Panc1 (cell line): ENCODE measurements at regions not wholly inside any gene's neighbourhood (a gene's known extent, or its start where the extent isn't known, plus 50 kb on each side); places are given as distances from the start of the nearest gene placed in this dataset.

Source experiments
- ATAC-seq: fragments of 200-7000 bp; cut with Tn5 transposase; 2 replicates; pipeline ENCODE4 v1.9.1; 2020; ENCODE audit warnings: mild to moderate bottlenecking, moderate library complexity
- BruUV-seq: library from RNA; stranded (reverse); fragments of 400-500 nt; replicated peaks from 2 replicates; lab custom pipeline; 2021; lab: Mats Ljungman, UMichigan
- CTCF ChIA-PET: fragments of 300-600 bp; sonication (Branson Sonifier 250); formaldehyde crosslinking; loops from one replicate; lab custom pipeline; 2022; ENCODE audit warnings: antibody characterized with exemption; lab: Charles Lee
- POLR2A ChIA-PET: fragments of 300-600 bp; sonication (Branson Sonifier 250); formaldehyde crosslinking; loops from one replicate; lab custom pipeline; 2022; ENCODE audit warnings: antibody characterized with exemption; lab: Charles Lee
- DNase-seq: peaks from one replicate; pipeline ENCODE4 v3.0.0-alpha.2; 2010; ENCODE audit warnings: low read depth, low spot score
- H3K27ac ChIP-seq: 2 replicates; pipeline ENCODE4 v1.5.1; 2011; ENCODE audit warnings: mild to moderate bottlenecking, low read length, inconsistent platforms
- H3K27me3 ChIP-seq: fragments of 200-500 bp; sonication (Bioruptor generic); 2 replicates; pipeline ENCODE4 v1.6.0; 2014; ENCODE audit warnings: low read length, inconsistent platforms; ENCODE audit not compliant: control insufficient read depth, insufficient read depth
- H3K36me3 ChIP-seq: fragments of 200-500 bp; sonication (Bioruptor generic); 2 replicates; pipeline ENCODE4 v1.5.1; 2014; ENCODE audit warnings: inconsistent platforms, mild to moderate bottlenecking, low read length, moderate library complexity; ENCODE audit not compliant: control insufficient read depth, insufficient read depth
- H3K4me1 ChIP-seq: 2 replicates; pipeline ENCODE4 v1.5.1; 2011; ENCODE audit warnings: inconsistent platforms, mild to moderate bottlenecking, low read length, moderate library complexity; ENCODE audit not compliant: control insufficient read depth, insufficient read depth
- H3K4me3 ChIP-seq, 2 experiments: 2 replicates each; pipeline ENCODE4 v1.5.1; 2011 to 2012; ENCODE audit warnings: low read depth in 2 of 2, low read length in 2 of 2, mild to moderate bottlenecking in 2 of 2, inconsistent platforms in 1 of 2, moderate library complexity in 1 of 2
- H3K9me3 ChIP-seq: fragments of 200-500 bp; sonication (Bioruptor generic); 2 replicates; pipeline ENCODE4 v1.5.1; 2014; ENCODE audit warnings: low read depth, mild to moderate bottlenecking, inconsistent platforms, low read length, moderate library complexity; ENCODE audit not compliant: control insufficient read depth, insufficient read depth
- CTCF ChIP-seq: fragments of 450-650 bp; IDR thresholded peaks from 2 replicates; pipeline ENCODE4 v1.5.1; 2017; ENCODE audit warnings: mild to moderate bottlenecking
- POLR2AphosphoS5 ChIP-seq: IDR thresholded peaks from 2 replicates; pipeline ENCODE4 v1.6.1; 2012; ENCODE audit warnings: mild to moderate bottlenecking, low read depth, low read length, moderate library complexity
- REST ChIP-seq, 2 experiments: IDR thresholded peaks; 2 replicates each; pipeline ENCODE4 v1.6.1; 2011 to 2012; ENCODE audit warnings: low read depth in 2 of 2, control low read depth in 1 of 2, low read length in 1 of 2, mild to moderate bottlenecking in 1 of 2, moderate library complexity in 1 of 2; ENCODE audit not compliant: insufficient read depth in 1 of 2
- SIN3A ChIP-seq: IDR thresholded peaks from 2 replicates; pipeline ENCODE4 v1.6.1; 2012; ENCODE audit warnings: low read depth, mild to moderate bottlenecking, low read length, moderate library complexity, borderline replicate concordance; ENCODE audit not compliant: insufficient read depth
- TCF7L2 ChIP-seq: IDR thresholded peaks from 2 replicates; pipeline ENCODE4 v1.6.1; 2011; ENCODE audit warnings: mild to moderate bottlenecking, low read depth, low read length, inconsistent platforms
- in situ Hi-C: cut with HindIII; loops from 2 replicates; pipeline ENCODE4 v1.10.0; 2016; ENCODE audit warnings: low sequenced_read_pairs, low pct_unique_long_range_greater_than_20kb
- intact Hi-C: fragments of 100-400 bp; cut with micrococcal nuclease; formaldehyde crosslinking; loops from one replicate; pipeline ENCODE4 v1.10.0; 2022; ENCODE audit not compliant: unreplicated experiment

- POLR2A ChIA-PET, result no interaction called here
- CTCF ChIA-PET, result no interaction called here
- no peak for ATAC-seq
- Histone ChIP-seq H3K9me3 (no peaks in the 10 kb centered on the region), H3K27ac (no peak overlapping the region), H3K4me1 (no peaks in the 10 kb centered on the region), H3K27me3 (peaks cover 2% of the 10 kb centered on the region; the same call in 1 of the 2 replicates), H3K36me3 (no peaks in the 10 kb centered on the region), H3K4me3 (no peak overlapping the region)
- intact Hi-C loops (no loop called here), in situ Hi-C loops (no loop called here)
- TF ChIP-seq TCF7L2, result no peak
- TF ChIP-seq REST (IDR thresholded peaks at IDR 0.05; ENCODE audit: insufficient read depth in 1 of 2, low read depth in 2 of 2, low read length in 1 of 2), result no peak
- no peak for TF ChIP-seq POLR2AphosphoS5
- no peak for TF ChIP-seq SIN3A
- TF ChIP-seq CTCF, result no peak
- no TSS peak for BruUV-seq
- no peak for DNase-seq
Observed at GRCh38 chr1:58045094-58045705, 501.3 kb downstream of the OMA1 start.

GRCh38 chr1:58041621-58042020 lies 504.9 kb downstream of the OMA1 start:
- no peaks in the 10 kb centered on the region for H3K4me1 ChIP-seq
- peaks cover 2% of the 10 kb centered on the region; the same call in 1 of the 2 replicates for H3K27me3 ChIP-seq
- BruUV-seq, result no TSS peak
- H3K4me3 ChIP-seq, result no peak overlapping the region
- H3K36me3 ChIP-seq, result no peaks in the 10 kb centered on the region
- in situ Hi-C loops (no loop called here), intact Hi-C loops (no loop called here)
- TF ChIP-seq SIN3A, result no peak
- no peak for TF ChIP-seq POLR2AphosphoS5
- TF ChIP-seq REST (IDR thresholded peaks at IDR 0.05; ENCODE audit: insufficient read depth in 1 of 2, low read depth in 2 of 2, low read length in 1 of 2), result no peak
- TF ChIP-seq TCF7L2, result no peak
- POLR2A ChIA-PET, result no interaction called here
- DNase-seq (no peak), ATAC-seq (no peak)
- no peaks in the 10 kb centered on the region for H3K9me3 ChIP-seq
- CTCF ChIA-PET, result no interaction called here
- H3K27ac ChIP-seq, result no peak overlapping the region
